HepG2 (cell line): ENCODE measurements at regions not wholly inside any gene's neighbourhood (a gene's known extent, or its start where the extent isn't known, plus 50 kb on each side); places are given as distances from the start of the nearest gene placed in this dataset.

Source experiments
- ATAC-seq: fragments of 200-7000 bp; cut with Tn5 transposase; 3 replicates; pipeline ENCODE4 v1.9.1; 2020; ENCODE audit warnings: mild to moderate bottlenecking, moderate library complexity
- BruUV-seq: library from RNA; stranded (reverse); fragments of 400-500 nt; replicated peaks from 2 replicates; lab custom pipeline; 2021; lab: Mats Ljungman, UMichigan
- CTCF ChIA-PET: fragments of 300-600 bp; formaldehyde crosslinking; extraction: SDS; loops from one replicate; lab custom pipeline; 2021; ENCODE audit warnings: low total read pairs, inconsistent platforms, low intra/inter-chr PET ratio; lab: Yijun Ruan, JAX
- POLR2A ChIA-PET: fragments of 350-600 bp; sonication (Branson Sonifier 250); formaldehyde crosslinking; loops from one replicate; lab custom pipeline; 2020; ENCODE audit warnings: antibody characterized with exemption, inconsistent platforms; lab: Yijun Ruan, JAX
- DNase-seq: peaks from one replicate; pipeline ENCODE4 v3.0.0-alpha.2; 2015; ENCODE audit warnings: low spot score
- FAIRE-seq: peaks from 3 replicates; lab custom pipeline; 2011; peaks lifted over from hg19 to GRCh38; lab: Jason Lieb, UNC
- H2AFZ ChIP-seq: one replicate; pipeline ENCODE4 v1.6.1; 2011; ENCODE audit warnings: low read length, inconsistent platforms
- H3K27ac ChIP-seq: fragments of 300-600 bp; 3 replicates; pipeline ENCODE4 v1.8.0; 2011; ENCODE audit warnings: mixed run types, mild to moderate bottlenecking, mixed read lengths, low read length, inconsistent platforms; ENCODE audit not compliant: insufficient read depth; ENCODE audit errors: extremely low read length
- H3K27me3 ChIP-seq, 2 experiments: fragments of 200-600 bp in 1 of 2; 2 replicates in 1 of 2; 3 replicates in 1 of 2; pipeline versions ENCODE4 v1.6.0 to v1.8.0; 2011; ENCODE audit warnings: low read length in 2 of 2, mild to moderate bottlenecking in 2 of 2, moderate library complexity in 2 of 2, inconsistent platforms in 1 of 2; ENCODE audit not compliant: insufficient read depth in 2 of 2, control insufficient read depth in 1 of 2
- H3K36me3 ChIP-seq, 2 experiments: fragments of 200-600 bp in 1 of 2; replicated peaks in 1 of 2; 2 replicates in 1 of 2; 3 replicates in 1 of 2; pipeline versions ENCODE4 v1.5.1 to v1.8.0; 2011; ENCODE audit warnings: low read length in 2 of 2, inconsistent platforms in 1 of 2; ENCODE audit not compliant: insufficient read depth in 2 of 2, control insufficient read depth in 1 of 2
- H3K4me1 ChIP-seq: 2 replicates; pipeline ENCODE4 v1.5.1; 2012; ENCODE audit warnings: low read length, inconsistent platforms; ENCODE audit not compliant: insufficient read depth
- H3K4me2 ChIP-seq: 2 replicates; pipeline ENCODE4 v1.6.0; 2011; ENCODE audit warnings: low read depth, low read length, inconsistent platforms
- H3K4me3 ChIP-seq, 3 experiments: fragments of 200-600 bp in 1 of 3; sonication (generic), shearing (Covaris generic) in 1 of 3; replicated peaks in 1 of 3; 2 replicates each; pipeline ENCODE4 v1.5.1; 2011 to 2016; ENCODE audit warnings: low read length in 3 of 3, inconsistent platforms in 2 of 3, low read depth in 2 of 3, mild to moderate bottlenecking in 2 of 3, control low read depth in 1 of 3, mixed read lengths in 1 of 3; ENCODE audit not compliant: insufficient read depth in 1 of 3
- H3K79me2 ChIP-seq: one replicate; pipeline ENCODE4 v1.6.1; 2011; ENCODE audit warnings: low read length, inconsistent platforms; ENCODE audit not compliant: insufficient read depth
- H3K9ac ChIP-seq: 2 replicates; pipeline ENCODE4 v1.6.0; 2011; ENCODE audit warnings: mild to moderate bottlenecking, low read depth, low read length, inconsistent platforms; ENCODE audit not compliant: insufficient read depth
- H3K9me3 ChIP-seq: 2 replicates; pipeline ENCODE4 v1.5.1; 2012; ENCODE audit warnings: mild to moderate bottlenecking, low read length
- H4K20me1 ChIP-seq: 2 replicates; pipeline ENCODE4 v1.6.0; 2011; ENCODE audit warnings: inconsistent platforms, mild to moderate bottlenecking, low read length, moderate library complexity; ENCODE audit not compliant: insufficient read depth
- HMG20B ChIP-seq: conservative IDR thresholded peaks from 2 replicates; pipeline ENCODE4 v1.6.1; 2016; ENCODE audit warnings: missing genetic modification reagents, missing compliant biosample characterization
- MIER3 ChIP-seq: IDR thresholded peaks from 2 replicates; pipeline ENCODE4 v1.6.1; 2016; ENCODE audit warnings: missing compliant biosample characterization, borderline replicate concordance
- MXD4 ChIP-seq: IDR thresholded peaks from 2 replicates; pipeline ENCODE4 v1.6.1; 2016; ENCODE audit warnings: mild to moderate bottlenecking, missing biosample characterization, missing genetic modification reagents
- NR2F2 ChIP-seq: IDR thresholded peaks from 2 replicates; pipeline ENCODE4 v1.6.1; 2012; ENCODE audit warnings: low read depth, inconsistent platforms, borderline replicate concordance
- REXO4 ChIP-seq: sonication (generic); formaldehyde crosslinking; IDR thresholded peaks from 2 replicates; pipeline ENCODE4 v1.8.0; 2022; ENCODE audit warnings: missing genetic modification reagents, mild to moderate bottlenecking, borderline replicate concordance
- ZNF263 ChIP-seq: sonication (generic); formaldehyde crosslinking; IDR thresholded peaks from 2 replicates; pipeline ENCODE4 v1.4.0; 2020; ENCODE audit warnings: missing genetic modification reagents
- WGBS: methylation state at CpG from one replicate; pipeline ENCODE4 v1.1.6; 2017; ENCODE audit warnings: low lambda C conversion rate; 5-methylcytosine and 5-hydroxymethylcytosine counted together
- in situ Hi-C: cut with HindIII; loops from 2 replicates; pipeline ENCODE4 v1.10.0; 2017; ENCODE audit warnings: low pct_unique_long_range_greater_than_20kb; ENCODE audit not compliant: extremely low pct_ligation_motif_present
- intact Hi-C: fragments of 100-400 bp; cut with micrococcal nuclease; formaldehyde crosslinking; loops from one replicate; pipeline ENCODE4 v1.10.0; 2022; ENCODE audit not compliant: unreplicated experiment

GRCh38 chr2:235129850-235130249 is 178.0 kb downstream of the SH3BP4 start:
- peaks cover 0 to 25% of the 10 kb centered on the region in 2 experiments; a peak in 3 of 5 replicates for H3K27me3 ChIP-seq
- ChIA-PET CTCF (no interaction called here), POLR2A (no interaction called here)
- FAIRE-seq (no peak), ATAC-seq (no peak), DNase-seq (no peak)
- H3K79me2 ChIP-seq: no peaks in the 10 kb centered on the region
- H3K9me3 ChIP-seq: no peaks in the 10 kb centered on the region
- H3K4me1 ChIP-seq: no peaks in the 10 kb centered on the region
- H3K4me3 ChIP-seq: no peak overlapping the region
- H3K36me3 ChIP-seq: no peaks in the 10 kb centered on the region
- H4K20me1 ChIP-seq: no peaks in the 10 kb centered on the region
- intact Hi-C loops (no loop called here), in situ Hi-C loops (loop anchor here (10.0 kb wide), 1 partner anchor 365 kb away; the partner anchor contains the start of gene AGAP1)
- BruUV-seq: no TSS peak
- H3K4me2 ChIP-seq: no peak overlapping the region
- H3K9ac ChIP-seq: no peak overlapping the region
- 30% methylated on average over 5 of the region's 5 CpGs for WGBS
- no peak overlapping the region for H2AFZ ChIP-seq
- TF ChIP-seq NR2F2 (no peak), REXO4 (CRISPR knock-in tag) (no peak), MXD4 (no peak), MIER3 (CRISPR knock-in tag) (no peak), HMG20B (CRISPR knock-in tag) (no peak)
- no peak overlapping the region for H3K27ac ChIP-seq

DNA sequence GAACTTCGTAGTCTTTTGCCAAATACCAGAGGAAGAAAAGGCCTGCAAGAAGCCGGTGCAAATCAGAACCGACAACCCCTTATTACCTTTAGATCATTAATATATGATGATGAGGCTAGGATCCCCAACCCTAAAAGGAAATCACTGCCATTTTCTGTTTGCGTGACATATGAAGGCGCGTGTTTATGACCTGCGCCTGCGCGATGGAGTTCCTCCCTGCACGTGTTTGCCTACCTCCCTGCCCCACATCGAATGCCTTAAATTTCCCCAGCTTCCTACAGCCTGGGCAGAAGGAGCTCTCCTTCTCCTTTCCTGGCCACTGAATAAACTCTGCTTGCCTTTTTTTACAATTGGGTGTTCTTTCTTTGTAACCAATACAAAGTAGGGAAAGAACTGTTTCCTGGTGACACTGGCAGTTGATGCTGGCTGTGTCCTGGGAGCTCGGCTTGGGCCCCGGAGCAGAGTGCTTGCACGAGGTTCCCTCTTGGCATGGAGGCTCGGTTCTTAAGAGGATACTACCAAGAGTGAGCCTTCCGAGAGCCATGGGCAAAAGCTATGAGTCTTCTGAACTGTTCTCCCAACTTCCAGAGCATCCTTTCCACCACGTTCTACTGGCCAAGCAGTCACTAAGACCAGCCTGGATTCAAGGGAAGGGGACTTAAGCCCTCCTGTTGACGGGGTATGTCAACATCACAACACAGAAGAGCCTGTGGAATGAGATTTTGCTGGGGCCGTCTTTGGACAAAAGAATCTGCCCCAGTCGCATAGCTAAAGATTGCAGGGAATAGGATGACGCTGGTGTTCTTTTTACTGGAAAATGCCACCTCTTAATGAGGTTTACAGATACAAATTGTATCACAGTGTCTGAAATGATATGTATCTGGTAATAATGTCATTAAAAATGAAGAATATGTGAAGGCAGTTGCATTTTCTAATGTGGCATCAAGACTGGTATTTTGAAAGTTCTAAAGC is 179.8 kb downstream of the SH3BP4 start:
- TF ChIP-seq ZNF263 (CRISPR knock-in tag): no peak
- TF ChIP-seq, all 625 proteins: peak for 0
- ATAC-seq (no peak), FAIRE-seq (no peak), DNase-seq (no peak)
- intact Hi-C loops: no loop called here
- Histone ChIP-seq H3K27me3 (peaks cover 0 to 28% of the 10 kb centered on the region in 2 experiments; a peak in 3 of 5 replicates), H3K4me3 (no peak overlapping the region), H3K9ac (no peak overlapping the region), H3K4me2 (no peak overlapping the region), H3K4me1 (no peaks in the 10 kb centered on the region), H3K79me2 (no peaks in the 10 kb centered on the region), H3K27ac (no peak overlapping the region), H4K20me1 (no peaks in the 10 kb centered on the region), H3K36me3 (no peaks in the 10 kb centered on the region), H3K9me3 (no peaks in the 10 kb centered on the region), H2AFZ (no peak overlapping the region)
- POLR2A ChIA-PET: no interaction called here
- CTCF ChIA-PET: no interaction called here
- 63% methylated on average over 21 of the region's 21 CpGs for WGBS
- BruUV-seq: no TSS peak
- in situ Hi-C loops: loop anchor here (10.0 kb wide), 1 partner anchor 363 kb away; the partner anchor contains the start of gene AGAP1
